GM19372 (cell line): ENCODE measurements at regions not wholly inside any gene's neighbourhood (a gene's known extent, or its start where the extent isn't known, plus 50 kb on each side); places are given as distances from the start of the nearest gene placed in this dataset.
"Not testable (repeated sequence)": the region's sequence is repeated elsewhere in the genome, so short reads cannot be mapped to it uniquely, and the experiment has no call there.

Experiments used
- ATAC-seq: cut with Tn5 transposase; IDR thresholded peaks from one replicate; pipeline ENCODE4 v1.9.1; 2021; ENCODE audit warnings: mild to moderate bottlenecking, low read depth, moderate library complexity; ENCODE audit not compliant: unreplicated experiment

DNA sequence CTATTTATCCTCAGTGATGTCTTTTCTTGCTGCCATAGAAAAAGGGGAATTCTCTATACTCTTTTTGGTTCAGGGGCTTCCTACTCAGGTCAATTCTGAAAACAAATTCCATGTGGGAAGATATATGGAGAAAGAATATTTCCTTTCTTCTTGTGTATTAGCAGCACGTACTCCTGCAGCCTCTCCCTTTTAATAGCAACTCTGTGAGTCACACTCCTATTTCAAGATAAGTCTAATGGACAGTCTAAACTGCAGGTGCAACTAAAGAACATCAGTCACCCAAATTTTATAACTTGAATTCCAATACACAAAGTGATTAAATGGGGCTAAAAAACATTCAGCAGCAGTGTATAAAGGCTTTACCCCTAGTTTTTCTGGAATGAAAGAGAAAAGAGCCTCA lies 942.2 kb downstream of the CNTNAP5 start:
- ATAC-seq = no peak

GRCh38 chr2:124970030-124970429 lies 944.9 kb downstream of the CNTNAP5 start:
- ATAC-seq = no peak

- no peak for ATAC-seq
Observed at GRCh38 chr2:124973396-124973795, 948.3 kb downstream of the CNTNAP5 start.

DNA sequence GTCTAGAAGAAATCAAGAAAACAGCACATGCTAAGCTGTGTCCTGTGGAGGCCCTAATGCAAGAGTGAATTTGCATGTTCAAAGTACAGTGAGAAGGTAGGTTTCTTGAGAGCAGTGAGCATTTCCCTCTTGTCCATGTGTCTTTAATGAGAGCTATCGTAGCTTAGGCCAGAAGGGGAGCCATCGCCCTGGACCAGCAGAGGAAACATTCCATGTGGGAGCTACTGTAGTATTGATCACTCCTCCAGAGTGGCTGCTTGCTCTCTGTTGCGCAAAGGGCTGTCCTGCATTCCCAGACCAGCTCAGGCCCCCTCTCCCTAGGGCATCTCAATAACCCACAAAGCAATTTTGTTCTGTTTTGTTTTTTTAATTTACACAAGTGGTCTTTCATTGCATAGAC lies 950.1 kb downstream of the CNTNAP5 start:
- no peak for ATAC-seq

DNA sequence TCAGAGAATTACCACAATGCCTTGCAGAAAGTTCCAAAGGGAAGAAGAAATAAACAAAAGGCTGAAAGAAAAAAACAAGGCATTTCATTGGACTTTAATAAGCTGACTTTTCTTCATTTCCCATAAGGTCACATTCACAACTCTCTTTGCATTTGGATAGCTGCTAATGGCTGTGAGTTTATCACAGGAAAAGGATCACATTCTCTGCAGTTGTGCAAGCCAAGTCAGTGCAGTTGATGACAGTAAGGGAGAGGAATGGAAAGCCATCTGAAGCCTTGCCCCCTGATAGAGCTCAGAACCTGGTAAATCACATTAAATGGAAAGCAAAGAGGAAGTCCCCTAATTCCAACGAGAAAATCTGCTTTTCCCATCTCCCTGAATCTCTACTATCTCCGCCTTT lies 950.6 kb downstream of the CNTNAP5 start:
- no peak for ATAC-seq

- ATAC-seq = no peak
Observed at GRCh38 chr2:124978597-124978996, 953.5 kb downstream of the CNTNAP5 start.

GRCh38 chr2:124983595-124983994 lies 958.5 kb downstream of the CNTNAP5 start:
- ATAC-seq = no peak

GRCh38 chr2:124985270-124985669 lies 960.2 kb downstream of the CNTNAP5 start:
- no peak for ATAC-seq

DNA sequence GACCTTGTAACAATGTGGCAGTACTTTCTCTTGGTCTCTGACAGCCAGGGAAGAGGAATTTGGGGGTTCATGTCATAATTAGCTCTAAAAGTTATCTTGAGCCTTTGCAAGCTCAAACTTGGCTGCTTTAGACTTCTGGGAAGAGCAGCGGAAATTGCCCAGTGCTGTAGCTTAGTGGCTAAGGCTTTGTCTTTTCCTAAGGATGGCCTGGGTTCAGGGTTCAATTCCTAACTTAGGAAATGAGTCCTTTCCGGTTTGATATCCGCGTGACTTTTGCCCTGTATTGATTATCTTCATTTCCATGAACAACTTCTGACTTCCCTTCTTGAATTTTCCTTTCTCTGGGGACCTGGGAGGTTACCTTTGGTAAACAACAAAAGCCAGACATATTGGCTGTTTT lies 961.0 kb downstream of the CNTNAP5 start:
- ATAC-seq = no peak

GRCh38 chr2:124986870-124987269 lies 961.8 kb downstream of the CNTNAP5 start:
- ATAC-seq = not testable (repeated sequence)

DNA sequence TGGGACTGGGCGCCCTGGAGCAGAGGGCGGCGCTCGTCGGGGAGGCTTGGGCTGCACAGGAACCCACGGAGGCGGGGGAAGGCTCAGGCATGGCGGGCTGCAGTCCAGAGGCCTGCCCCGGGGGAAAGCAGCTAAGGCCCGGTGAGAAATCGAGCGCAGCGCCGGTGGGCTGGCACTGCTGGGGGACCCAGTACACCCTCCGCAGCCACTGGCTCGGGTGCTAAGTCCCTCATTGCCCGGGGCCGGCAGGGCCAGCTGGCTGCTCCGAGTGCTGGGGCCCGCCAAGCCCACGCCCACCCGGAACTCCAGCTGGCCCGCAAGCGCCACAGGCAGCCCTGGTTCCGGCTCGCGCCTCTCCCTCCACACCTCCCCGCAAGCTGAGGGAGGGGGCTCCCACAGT lies 962.3 kb downstream of the CNTNAP5 start:
- ATAC-seq = not testable (repeated sequence)

DNA sequence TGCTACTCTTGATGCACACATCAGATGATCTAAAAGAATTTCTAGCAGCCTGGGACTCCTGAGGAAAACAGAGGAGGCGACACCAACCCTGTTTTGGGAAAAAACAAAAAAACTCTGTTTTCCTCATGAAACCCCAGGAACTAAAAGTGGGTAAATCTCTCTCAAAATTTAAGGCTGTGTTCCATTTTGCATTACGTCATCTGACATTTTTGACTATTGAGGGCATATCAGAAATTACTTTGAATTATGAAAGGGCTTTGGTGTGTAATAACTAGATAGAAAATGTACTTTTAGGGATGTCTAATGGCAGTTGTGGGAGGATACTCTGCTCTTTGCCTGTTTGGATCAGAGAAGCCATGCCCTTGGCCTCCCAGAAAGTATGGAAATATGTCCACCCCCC lies 963.0 kb downstream of the CNTNAP5 start:
- ATAC-seq = no peak

DNA sequence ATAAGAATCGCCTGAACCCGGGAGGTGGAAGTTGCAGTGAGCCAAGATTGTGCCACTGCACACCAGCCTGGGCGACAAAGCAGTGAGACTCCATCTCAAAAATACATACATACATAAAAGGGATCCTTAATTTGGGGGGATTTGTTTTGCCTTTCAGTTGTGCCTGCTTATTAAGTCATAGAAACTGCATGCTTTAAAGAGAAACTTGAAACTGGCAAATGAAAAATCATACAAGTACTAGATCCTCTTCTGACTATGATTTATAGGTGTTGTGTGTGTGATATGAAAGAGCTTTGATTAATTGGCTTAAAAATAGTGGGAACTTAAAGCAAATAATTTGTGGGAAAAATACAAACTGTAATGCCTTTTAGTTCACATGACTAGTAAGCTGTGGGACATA lies 963.7 kb downstream of the CNTNAP5 start:
- ATAC-seq = no peak

DNA sequence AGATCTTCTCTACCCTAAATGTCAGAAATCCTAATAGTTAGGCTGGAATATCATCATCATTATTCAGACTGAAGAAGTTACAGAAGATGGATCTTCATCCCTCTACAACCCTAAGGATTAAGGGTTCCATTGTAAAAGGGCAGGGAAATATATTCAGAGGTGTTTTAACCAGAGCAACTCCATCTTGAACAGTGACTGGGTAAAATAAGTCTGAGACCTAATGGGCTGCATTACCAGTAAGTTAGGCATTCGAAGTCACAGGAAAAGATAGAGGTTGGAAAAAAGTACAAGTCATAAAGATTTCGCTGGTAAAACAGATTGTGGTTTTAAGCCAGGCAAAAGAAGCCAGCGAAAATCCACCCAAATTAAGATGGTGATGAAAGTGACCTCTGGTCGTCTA lies 968.7 kb downstream of the CNTNAP5 start:
- no peak for ATAC-seq

- no peak for ATAC-seq
Observed at GRCh38 chr2:124995185-124995912, 970.3 kb downstream of the CNTNAP5 start.

DNA sequence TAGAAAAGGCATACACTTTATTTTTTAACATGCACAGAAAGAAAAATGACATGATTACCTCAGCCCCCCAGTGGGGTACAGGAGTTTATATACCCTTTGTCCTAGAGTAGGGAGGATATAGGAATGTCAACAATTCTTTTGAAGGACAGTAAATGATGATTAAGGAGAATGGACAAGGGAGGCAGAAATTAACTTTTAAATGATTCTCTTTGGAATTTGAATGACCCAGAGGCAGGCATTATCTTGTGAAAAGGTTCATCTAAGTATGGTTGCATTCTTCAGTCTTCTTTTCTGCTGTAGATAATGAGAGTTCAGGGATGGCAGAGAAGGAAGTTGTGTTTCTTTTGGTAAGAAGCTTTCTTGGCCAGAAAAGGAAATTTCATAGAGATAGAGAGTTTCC lies 971.3 kb downstream of the CNTNAP5 start:
- ATAC-seq = no peak

DNA sequence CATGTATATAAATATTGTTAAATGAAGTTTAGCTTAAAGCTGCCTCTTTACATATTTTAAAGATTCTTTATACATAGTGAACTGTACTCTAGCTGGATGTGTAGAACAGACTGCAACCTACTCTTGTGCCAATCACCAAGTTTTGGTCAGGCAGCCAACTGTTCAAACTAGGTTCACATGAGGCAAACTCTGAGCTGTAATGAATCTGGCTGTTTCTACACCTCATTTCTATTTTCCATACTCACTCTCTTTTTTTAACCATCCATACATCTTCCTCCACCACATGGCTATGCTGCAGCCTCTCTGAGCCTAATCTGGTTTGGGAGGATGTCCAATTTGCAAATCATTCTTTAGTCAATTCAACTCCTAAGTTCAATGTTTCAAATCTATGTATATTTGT lies 974.8 kb downstream of the CNTNAP5 start:
- ATAC-seq = no peak

- ATAC-seq = no peak
Observed at GRCh38 chr2:125004106-125004800, 979.2 kb downstream of the CNTNAP5 start.

- ATAC-seq = no peak
Observed at GRCh38 chr2:125006676-125007075, 981.6 kb downstream of the CNTNAP5 start.

DNA sequence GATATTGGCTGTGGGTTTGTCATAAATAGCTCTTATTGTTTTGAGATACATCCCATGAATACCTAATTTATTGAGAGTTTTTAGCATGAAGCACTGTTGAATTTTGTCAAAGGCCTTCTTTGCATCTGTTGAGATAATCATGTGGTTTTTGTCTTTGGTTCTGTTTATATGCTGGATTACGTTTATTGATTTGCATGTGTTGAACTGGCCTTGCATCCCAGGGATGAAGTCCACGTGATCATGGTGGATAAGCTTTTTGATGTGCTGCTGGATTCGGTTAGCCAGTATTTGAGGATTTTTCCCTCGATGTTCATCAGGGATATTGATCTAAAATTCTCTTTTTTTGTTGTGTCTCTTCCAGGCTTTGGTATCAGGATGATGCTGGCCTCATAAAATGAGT lies 1003.6 kb downstream of the CNTNAP5 start:
- not testable (repeated sequence) for ATAC-seq

- no peak for ATAC-seq
Observed at GRCh38 chr2:125033871-125034270, 1008.8 kb downstream of the CNTNAP5 start.

DNA sequence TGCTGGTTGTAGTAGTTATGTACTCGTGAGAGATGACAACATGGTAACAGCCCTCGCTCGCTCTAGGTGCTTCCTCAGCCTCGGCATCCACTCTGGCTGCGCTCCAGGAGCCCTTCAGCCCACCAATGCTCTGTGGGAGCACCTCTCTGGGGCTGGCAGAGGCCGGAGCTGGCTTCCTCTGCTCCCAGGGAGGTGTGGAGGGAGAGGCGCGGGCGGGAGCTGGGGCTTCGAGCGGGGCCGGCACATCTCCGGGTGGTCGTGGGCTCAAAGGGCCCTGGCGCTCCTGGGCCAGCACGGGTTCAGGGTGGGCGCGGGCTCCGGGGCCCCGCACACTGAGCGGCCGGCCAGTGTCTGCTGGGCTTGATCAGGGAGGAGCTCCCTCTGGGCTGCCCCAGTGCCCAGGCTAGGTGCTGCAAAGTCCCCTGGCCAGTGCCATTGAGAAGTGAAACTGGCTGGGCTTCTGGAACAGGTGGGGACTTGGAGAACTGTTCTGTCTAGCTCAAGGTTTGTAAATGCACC lies 1012.1 kb downstream of the CNTNAP5 start:
- ATAC-seq = no peak
